GM18873 (cell line): ENCODE measurements at regions not wholly inside any gene's neighbourhood (a gene's known extent, or its start where the extent isn't known, plus 50 kb on each side); places are given as distances from the start of the nearest gene placed in this dataset.
"Not testable (repeated sequence)": the region's sequence is repeated elsewhere in the genome, so short reads cannot be mapped to it uniquely, and the experiment has no call there.

Experiments used
- ATAC-seq: cut with Tn5 transposase; IDR thresholded peaks from one replicate; pipeline ENCODE4 v1.9.1; 2021; ENCODE audit warnings: mild to moderate bottlenecking, moderate library complexity, moderate number of reproducible peaks; ENCODE audit not compliant: unreplicated experiment, low FRiP score

- no peak for ATAC-seq
Observed at GRCh38 chr3:95511828-95512227, 1302.6 kb upstream of the EPHA6 start.

- ATAC-seq = no peak
Observed at GRCh38 chr3:95514260-95514659, 1300.1 kb upstream of the EPHA6 start.

- ATAC-seq = no peak
Observed at GRCh38 chr3:95521396-95521795, 1293.0 kb upstream of the EPHA6 start.

DNA sequence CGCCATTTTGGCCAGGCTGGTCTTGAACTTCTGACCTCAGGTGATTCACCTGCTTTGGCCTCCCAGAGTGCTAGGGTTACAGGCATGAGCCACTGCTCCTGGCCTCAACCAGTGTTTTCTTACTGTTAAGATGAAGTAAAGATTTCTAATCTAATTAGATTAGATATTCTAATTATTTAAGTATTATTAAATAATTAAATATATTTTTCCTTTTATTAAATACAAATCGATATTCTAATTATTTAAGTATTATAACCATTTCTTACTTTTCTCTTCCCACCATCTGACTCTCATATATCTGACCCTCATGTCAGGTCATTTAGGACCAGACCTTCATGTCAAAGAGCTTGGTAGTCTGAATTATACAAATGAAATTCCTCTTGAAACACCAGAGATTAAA, 1291.9 kb upstream of the EPHA6 start:
- ATAC-seq = no peak

DNA sequence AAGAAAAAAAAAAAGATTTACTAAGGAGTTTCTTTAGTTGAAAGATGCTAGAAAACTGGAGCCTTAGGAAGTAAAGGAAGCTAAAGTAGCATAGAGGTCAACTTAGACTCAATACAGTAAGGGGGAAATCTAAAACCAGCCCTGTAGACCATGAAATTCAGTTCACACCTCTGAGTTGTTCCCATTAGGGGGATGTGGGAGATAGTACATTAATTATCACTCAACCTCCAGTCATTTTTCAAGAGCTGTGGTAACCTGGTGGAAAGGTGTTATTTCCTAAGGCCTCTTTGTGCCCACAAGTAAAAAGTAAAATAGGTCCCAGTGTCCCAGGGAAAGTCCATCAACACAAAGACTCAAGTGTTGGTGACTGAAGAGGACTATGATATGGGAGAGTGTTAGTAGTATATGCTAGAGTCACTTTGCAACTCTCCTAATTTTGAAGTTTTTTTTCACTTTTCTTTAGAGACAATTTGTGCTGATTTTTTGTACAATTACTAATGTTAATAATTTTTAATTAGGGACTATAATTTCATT, 1274.4 kb upstream of the EPHA6 start:
- no peak for ATAC-seq

DNA sequence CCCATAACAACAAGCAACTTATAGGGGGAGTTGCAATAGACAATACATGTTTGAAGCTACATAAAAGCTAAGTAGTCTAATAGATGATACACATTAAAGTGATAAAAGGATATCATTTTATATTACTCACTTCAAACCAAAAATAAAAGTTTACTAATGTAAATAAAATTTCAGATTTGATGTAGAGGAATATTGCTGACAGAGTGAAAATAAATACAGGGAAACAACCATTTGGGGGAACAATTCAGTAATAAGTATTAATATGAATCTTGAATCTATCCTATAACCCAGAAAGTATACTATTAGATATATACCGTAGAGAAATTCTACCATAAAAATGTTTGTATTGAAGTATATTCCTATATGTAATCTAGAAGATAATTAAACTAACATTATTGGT, 1248.9 kb upstream of the EPHA6 start:
- no peak for ATAC-seq

- ATAC-seq = no peak
Observed at GRCh38 chr3:95567346-95567745, 1247.0 kb upstream of the EPHA6 start.

GRCh38 chr3:95586754-95587153, 1227.6 kb upstream of the EPHA6 start:
- ATAC-seq = no peak

- ATAC-seq = not testable (repeated sequence)
Observed at GRCh38 chr3:95587641-95588040, 1226.8 kb upstream of the EPHA6 start.

DNA sequence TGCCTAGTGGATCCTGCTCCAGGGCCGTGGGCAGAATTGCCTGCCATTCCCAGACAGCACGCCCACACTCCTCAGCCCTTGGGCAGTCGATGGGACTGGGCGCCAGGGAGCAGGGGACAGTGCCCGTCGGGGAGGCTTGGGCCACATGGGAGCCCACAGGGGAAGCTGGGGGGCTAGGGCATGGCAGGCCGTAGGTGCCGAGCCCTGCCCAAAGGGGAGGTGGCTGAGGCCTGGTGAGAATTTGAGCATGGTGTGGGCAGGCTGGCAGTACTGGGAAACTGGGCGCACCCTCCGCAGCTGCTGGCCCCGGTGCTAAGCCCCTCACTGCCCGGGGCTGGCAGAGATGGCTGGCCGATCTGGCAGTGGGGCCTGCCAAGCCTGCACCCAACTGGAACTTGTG, 1225.9 kb upstream of the EPHA6 start:
- no peak for ATAC-seq

DNA sequence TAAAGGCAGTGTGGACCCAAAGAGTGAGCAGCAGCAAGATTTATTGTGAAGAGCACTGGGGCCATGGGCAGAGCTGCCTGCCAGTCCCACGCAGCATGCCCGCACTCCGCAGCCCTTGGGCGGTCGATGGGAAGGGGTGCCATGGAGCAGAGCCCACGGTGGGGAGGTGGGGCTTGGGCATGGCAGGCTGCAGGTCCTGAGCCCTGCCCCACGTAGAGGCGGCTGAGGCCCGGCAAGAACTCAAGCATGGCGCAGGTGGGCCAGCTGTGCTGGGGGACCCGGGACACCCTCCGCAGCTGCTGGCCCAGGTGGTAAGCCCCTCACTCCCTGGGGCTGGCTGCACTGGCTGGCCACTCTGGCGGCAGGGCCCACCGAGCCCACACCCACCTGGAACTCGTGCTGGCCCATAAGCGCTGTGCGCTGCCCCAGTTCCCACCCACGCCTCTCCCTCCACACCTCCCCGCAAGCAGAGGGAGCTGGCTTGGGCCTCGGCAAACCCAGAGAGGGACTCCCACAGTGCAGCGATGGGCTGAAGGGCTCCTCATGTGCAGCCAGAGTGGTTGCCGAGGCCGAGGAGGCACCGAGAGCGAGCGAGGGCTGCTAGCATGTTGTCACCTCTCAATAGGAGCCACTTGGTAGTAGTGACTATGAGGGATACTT, 1218.8 kb upstream of the EPHA6 start:
- no peak for ATAC-seq

DNA sequence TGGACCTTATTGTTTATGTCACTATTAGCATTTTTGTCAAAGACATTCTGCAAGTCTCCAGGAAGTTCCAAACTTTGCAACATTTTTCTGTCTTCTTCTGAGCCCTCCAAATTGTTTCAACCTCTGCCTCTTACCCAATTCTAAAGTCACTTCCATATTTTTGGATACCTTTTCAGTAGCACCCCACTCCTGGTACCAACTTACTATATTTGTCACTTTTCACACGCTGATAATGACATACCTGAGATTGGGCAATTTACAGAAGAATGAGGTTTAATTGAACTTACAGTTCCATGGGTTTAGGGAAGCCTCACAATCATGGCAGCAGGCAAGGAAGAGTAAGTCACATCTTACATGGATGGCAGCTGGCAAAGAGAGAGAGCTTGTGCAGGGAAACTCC, 1206.5 kb upstream of the EPHA6 start:
- no peak for ATAC-seq

- ATAC-seq = no peak
Observed at GRCh38 chr3:95609411-95609810, 1205.0 kb upstream of the EPHA6 start.

GRCh38 chr3:95612611-95613010, 1201.8 kb upstream of the EPHA6 start:
- ATAC-seq = no peak

GRCh38 chr3:95613993-95614392, 1200.4 kb upstream of the EPHA6 start:
- ATAC-seq = no peak

GRCh38 chr3:95615592-95616310, 1198.6 kb upstream of the EPHA6 start:
- ATAC-seq = no peak

DNA sequence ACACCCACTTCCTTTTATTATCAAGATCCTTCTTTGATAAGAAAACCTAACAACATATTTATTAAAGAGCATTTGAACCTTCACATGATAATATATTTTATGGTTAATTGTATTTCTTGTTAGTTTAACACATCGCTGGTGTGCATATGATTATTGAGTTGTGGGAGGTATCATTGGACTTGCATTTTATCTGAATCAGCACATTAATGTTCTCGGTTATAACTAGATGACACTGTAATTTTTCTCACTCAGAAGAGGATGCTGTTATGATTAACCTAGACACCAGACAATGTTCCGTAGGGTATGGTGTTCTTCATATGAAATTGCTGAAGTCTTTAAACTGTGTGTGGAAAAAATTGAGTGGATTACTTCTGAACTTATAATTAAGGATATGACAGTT, 1188.3 kb upstream of the EPHA6 start:
- no peak for ATAC-seq

GRCh38 chr3:95627293-95627692, 1187.1 kb upstream of the EPHA6 start:
- ATAC-seq = no peak

DNA sequence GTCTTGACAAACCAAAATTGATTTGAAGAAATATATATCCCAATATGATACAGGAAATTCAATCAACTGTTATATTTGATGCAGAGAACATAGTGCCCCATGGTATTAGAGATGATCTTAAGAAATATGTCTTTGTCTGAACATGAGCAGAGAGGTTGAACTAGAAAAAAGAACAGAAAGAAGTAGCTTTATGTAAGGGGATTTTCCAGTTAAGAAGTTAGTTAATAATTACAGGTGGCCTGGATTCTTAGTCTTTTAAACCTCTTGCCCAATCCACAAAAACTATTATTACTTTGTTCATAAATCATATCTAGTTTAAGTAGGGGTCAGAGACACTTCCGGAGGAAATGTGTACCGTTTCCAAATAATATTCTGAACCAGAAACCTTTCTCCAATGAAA, 1186.7 kb upstream of the EPHA6 start:
- no peak for ATAC-seq

- ATAC-seq = no peak
Observed at GRCh38 chr3:95629802-95630201, 1184.6 kb upstream of the EPHA6 start.

- no peak for ATAC-seq
Observed at GRCh38 chr3:95645291-95645690, 1169.1 kb upstream of the EPHA6 start.
